Testis (tissue), 2 donors: ENCODE measurements at regions not wholly inside any gene's neighbourhood (a gene's known extent, or its start where the extent isn't known, plus 50 kb on each side); places are given as distances from the start of the nearest gene placed in this dataset.

Experiments
- DNase-seq: peaks from one replicate; pipeline ENCODE4 v3.0.0-alpha.2; 2019
- H3K27ac ChIP-seq, 2 donors: fragments of 200-600 bp; sonication (generic); one replicate each; pipeline ENCODE4 v1.5.1; 2019
- H3K27me3 ChIP-seq: fragments of 200-600 bp; sonication (generic); one replicate; pipeline ENCODE4 v1.5.1; 2019
- H3K36me3 ChIP-seq: fragments of 200-600 bp; sonication (generic); one replicate; pipeline ENCODE4 v1.5.1; 2017; ENCODE audit warnings: low read depth; ENCODE audit errors: missing control alignments
- H3K4me1 ChIP-seq: fragments of 200-600 bp; sonication (generic); one replicate; pipeline ENCODE4 v1.5.1; 2019
- H3K4me3 ChIP-seq, 2 donors: fragments of 200-600 bp; sonication (generic); one replicate each; pipeline ENCODE4 v1.5.1; 2017 to 2019
- H3K9me3 ChIP-seq: fragments of 200-600 bp; sonication (generic); one replicate; pipeline ENCODE4 v1.5.1; 2017
- CTCF ChIP-seq, 3 experiments: fragments of 450-650 bp in 2 of 3; fragments of 200-600 bp in 1 of 3; sonication (generic) in 1 of 3; IDR thresholded peaks; one replicate each; pipeline ENCODE4 v1.5.1; 2016 to 2019; ENCODE audit warnings: antibody characterized with exemption in 3 of 3, mild to moderate bottlenecking in 2 of 3, moderate library complexity in 1 of 3
- POLR2A ChIP-seq: fragments of 450-650 bp; IDR thresholded peaks from one replicate; pipeline ENCODE4 v1.6.1; 2017; ENCODE audit warnings: antibody characterized with exemption, mild to moderate bottlenecking, moderate library complexity
- WGBS, 2 donors: methylation state at CpG; one replicate each; pipeline ENCODE4 v1.1.5; 2018; 5-methylcytosine and 5-hydroxymethylcytosine counted together
- intact Hi-C: fragments of 100-400 bp; cut with DNase I; formaldehyde crosslinking; loops from one replicate; pipeline ENCODE4 v1.15.1; 2023; ENCODE audit warnings: low total_unique reads

DNA sequence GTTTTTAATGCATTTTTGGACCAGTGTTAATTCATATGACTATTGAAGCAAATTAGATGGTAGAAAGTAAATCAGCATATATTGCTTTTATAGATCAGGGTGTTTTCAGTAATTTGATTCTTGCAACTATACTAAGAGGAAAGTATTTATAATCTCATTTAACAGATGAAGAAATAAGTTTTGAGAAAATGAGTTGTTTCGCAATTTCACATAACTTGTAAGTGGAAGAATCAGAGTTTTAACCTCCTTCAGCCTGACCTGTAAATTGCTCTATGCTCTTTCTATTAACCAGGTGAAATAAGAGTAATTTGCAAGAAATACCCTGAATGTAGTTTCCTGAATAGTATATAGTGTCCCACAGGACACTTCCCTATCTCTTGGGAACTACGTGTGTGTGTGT, 1106.8 kb upstream of the RAG2 start:
- intact Hi-C loops = no loop called here
- WGBS, 2 donors = 63 to 66% methylated on average over 2 of the region's 2 CpGs
- Histone ChIP-seq H3K27ac (no peak overlapping the region), H3K36me3 (no peaks in the 10 kb centered on the region), H3K9me3 (no peaks in the 10 kb centered on the region), H3K4me1 (no peaks in the 10 kb centered on the region), H3K4me3 (no peak overlapping the region), H3K27me3 (no peaks in the 10 kb centered on the region)
- DNase-seq = no peak
- TF ChIP-seq CTCF (IDR thresholded peaks at IDR 0.05) = no peak
- no peak for TF ChIP-seq POLR2A

- H3K4me3 ChIP-seq = no peak overlapping the region
- no peak overlapping the region for H3K27ac ChIP-seq
- no peak for DNase-seq
- intact Hi-C loops = no loop called here
- no peaks in the 10 kb centered on the region for H3K4me1 ChIP-seq
- no peaks in the 10 kb centered on the region for H3K9me3 ChIP-seq
- no peaks in the 10 kb centered on the region for H3K27me3 ChIP-seq
- no peaks in the 10 kb centered on the region for H3K36me3 ChIP-seq
- 75 to 78% methylated on average over 2 of the region's 2 CpGs for WGBS, 2 donors
- TF ChIP-seq CTCF (IDR thresholded peaks at IDR 0.05) (no peak), POLR2A (no peak)
Observed at GRCh38 chr11:37699644-37700043, 1101.6 kb upstream of the RAG2 start.

DNA sequence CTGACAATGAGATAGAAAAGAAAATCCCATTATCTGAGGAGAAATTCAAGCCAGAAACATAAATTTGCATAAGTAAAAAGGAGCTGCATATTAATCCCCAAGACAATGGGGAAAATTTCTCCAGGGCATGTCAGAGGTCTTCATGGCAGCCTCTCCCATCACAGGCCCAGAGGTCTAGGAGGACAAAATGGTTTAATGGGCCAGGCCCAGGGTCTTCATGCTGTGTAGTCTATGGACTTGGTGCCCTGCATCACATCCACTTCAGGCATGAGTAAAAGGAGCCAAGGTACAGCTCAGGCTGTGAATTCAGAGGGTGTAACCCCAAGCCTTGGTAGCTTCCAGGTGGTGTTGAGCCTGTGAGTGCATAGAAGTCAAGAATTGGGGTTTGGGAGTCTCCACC, 1097.2 kb upstream of the RAG2 start:
- TF ChIP-seq POLR2A (no peak), CTCF (IDR thresholded peaks at IDR 0.05) (no peak)
- intact Hi-C loops = no loop called here
- no peaks in the 10 kb centered on the region for H3K36me3 ChIP-seq

GRCh38 chr11:37689951-37690350, 1091.9 kb upstream of the RAG2 start:
- H3K4me3 ChIP-seq = no peak overlapping the region
- intact Hi-C loops = no loop called here
- H3K27me3 ChIP-seq = no peaks in the 10 kb centered on the region
- no peaks in the 10 kb centered on the region for H3K9me3 ChIP-seq
- TF ChIP-seq CTCF (IDR thresholded peaks at IDR 0.05) (no peak), POLR2A (no peak)
- H3K27ac ChIP-seq = no peak overlapping the region
- 51 to 59% methylated on average over 2 of the region's 2 CpGs for WGBS, 2 donors
- no peaks in the 10 kb centered on the region for H3K4me1 ChIP-seq
- DNase-seq = no peak
- H3K36me3 ChIP-seq = no peaks in the 10 kb centered on the region

More for the DNA sequence above, 1097.2 kb upstream of the RAG2 start:
- Histone ChIP-seq H3K27ac (no peak overlapping the region), H3K9me3 (no peaks in the 10 kb centered on the region), H3K4me1 (no peaks in the 10 kb centered on the region), H3K4me3 (no peak overlapping the region), H3K27me3 (no peaks in the 10 kb centered on the region)
- no peak for DNase-seq

DNA sequence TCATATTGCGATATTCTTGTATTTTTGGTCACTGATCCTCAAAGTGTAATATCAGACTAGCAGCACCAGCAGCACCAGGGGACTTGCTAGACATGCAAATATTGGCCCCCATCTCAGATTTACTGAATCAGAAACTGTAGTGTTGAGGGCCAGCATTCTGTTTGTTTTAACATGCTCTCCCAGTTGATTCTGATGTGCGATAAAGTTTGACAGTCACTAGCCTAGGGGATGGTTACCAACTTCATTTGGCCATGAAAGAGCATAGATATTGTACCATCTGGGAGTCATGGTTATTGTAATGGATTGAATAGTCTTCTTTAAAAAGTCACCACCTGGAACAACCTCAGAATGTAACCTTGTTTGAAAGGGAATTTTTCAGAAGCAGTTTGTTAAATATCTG, 1090.4 kb upstream of the RAG2 start:
- TF ChIP-seq CTCF (IDR thresholded peaks at IDR 0.05) (no peak), POLR2A (no peak)

More for the DNA sequence above, 1090.4 kb upstream of the RAG2 start:
- no peaks in the 10 kb centered on the region for H3K9me3 ChIP-seq
- no peak overlapping the region for H3K4me3 ChIP-seq
- intact Hi-C loops = no loop called here
- H3K27me3 ChIP-seq = no peaks in the 10 kb centered on the region
- no peaks in the 10 kb centered on the region for H3K36me3 ChIP-seq
- H3K27ac ChIP-seq = no peak overlapping the region
- DNase-seq = no peak
- H3K4me1 ChIP-seq = no peaks in the 10 kb centered on the region
- WGBS, 2 donors = 44 to 48% methylated on average over 2 of the region's 2 CpGs
